K562 (cell line): ENCODE measurements at regions not wholly inside any gene's neighbourhood (a gene's known extent, or its start where the extent isn't known, plus 50 kb on each side); places are given as distances from the start of the nearest gene placed in this dataset.

Experiments
- ATAC-seq: fragments of 200-7000 bp; cut with Tn5 transposase; 3 replicates; pipeline ENCODE4 v1.9.1; 2020; ENCODE audit warnings: moderate library complexity
- BruUV-seq: library from RNA; stranded (reverse); fragments of 400-500 nt; replicated peaks from 2 replicates; lab custom pipeline; 2021; lab: Mats Ljungman, UMichigan
- CTCF ChIA-PET: fragments of 300-600 bp; formaldehyde crosslinking; extraction: SDS; loops from one replicate; lab custom pipeline; 2021; ENCODE audit warnings: low intra/inter-chr PET ratio; lab: Yijun Ruan, JAX
- POLR2A ChIA-PET: fragments of 300-600, 350-650 bp; sonication (Branson Sonifier 250); formaldehyde crosslinking; extraction: SDS; loops from one replicate; lab custom pipeline; 2021; ENCODE audit warnings: antibody characterized with exemption, inconsistent platforms; lab: Yijun Ruan, JAX
- DNase-seq, 4 experiments: peaks; one replicate each; pipeline versions ENCODE4 v3.0.0 to v3.0.0-alpha.2; 2011 to 2018; ENCODE audit warnings: low spot score in 3 of 4, mixed read lengths in 3 of 4; ENCODE audit errors: extremely low read depth in 1 of 4
- FAIRE-seq: peaks from 2 replicates; lab custom pipeline; 2011; peaks lifted over from hg19 to GRCh38; lab: Jason Lieb, UNC
- H2AFZ ChIP-seq: 2 replicates; pipeline ENCODE4 v1.6.0; 2011; ENCODE audit warnings: low read depth, low read length, control low read depth, inconsistent platforms
- H3K27ac ChIP-seq: fragments of 200-600 bp; 3 replicates; pipeline ENCODE4 v1.8.0; 2011; ENCODE audit warnings: low read depth, mild to moderate bottlenecking, control low read depth, inconsistent platforms, low read length, moderate library complexity, mixed read lengths; ENCODE audit errors: extremely low read depth
- H3K27me3 ChIP-seq, 2 experiments: fragments of 300-600 bp in 1 of 2; 2 replicates in 1 of 2; 3 replicates in 1 of 2; pipeline versions ENCODE4 v1.6.0 to v1.8.0; 2011; ENCODE audit warnings: inconsistent platforms in 2 of 2, low read length in 2 of 2, mild to moderate bottlenecking in 1 of 2, mixed read lengths in 1 of 2, moderate library complexity in 1 of 2; ENCODE audit not compliant: control insufficient read depth in 2 of 2, insufficient read depth in 2 of 2
- H3K36me3 ChIP-seq: fragments of 300-600 bp; 3 replicates; pipeline ENCODE4 v1.8.0; 2011; ENCODE audit warnings: mild to moderate bottlenecking, low read length, inconsistent platforms; ENCODE audit not compliant: control insufficient read depth, insufficient read depth
- H3K4me1 ChIP-seq, 2 experiments: fragments of 200-600 bp in 1 of 2; replicated peaks in 1 of 2; 2 replicates in 1 of 2; 3 replicates in 1 of 2; pipeline versions ENCODE4 v1.5.1 to v1.8.0; 2011; ENCODE audit warnings: inconsistent platforms in 2 of 2, low read length in 2 of 2, mild to moderate bottlenecking in 1 of 2, mixed read lengths in 1 of 2, moderate library complexity in 1 of 2; ENCODE audit not compliant: control insufficient read depth in 2 of 2, insufficient read depth in 2 of 2
- H3K4me2 ChIP-seq: 2 replicates; pipeline ENCODE4 v1.6.1; 2011; ENCODE audit warnings: low read length, control low read depth, inconsistent platforms, mixed read lengths; ENCODE audit not compliant: insufficient read depth
- H3K4me3 ChIP-seq: fragments of 200-600 bp; sonication (generic), shearing (Covaris generic); 2 replicates; pipeline ENCODE4 v1.5.1; 2016; ENCODE audit warnings: control low read depth, inconsistent platforms
- H3K79me2 ChIP-seq: fragments of 200-600 bp; 3 replicates; pipeline ENCODE4 v1.8.0; 2011; ENCODE audit warnings: low read length, inconsistent platforms; ENCODE audit not compliant: control insufficient read depth, insufficient read depth
- H3K9ac ChIP-seq, 2 experiments: 2 replicates each; pipeline versions ENCODE4 v1.6.0 to v1.6.1; 2011; ENCODE audit warnings: low read depth in 2 of 2, low read length in 2 of 2, control low read depth in 1 of 2, inconsistent platforms in 1 of 2, mild to moderate bottlenecking in 1 of 2, mixed read lengths in 1 of 2; ENCODE audit not compliant: insufficient read depth in 1 of 2
- H3K9me1 ChIP-seq: one replicate; pipeline ENCODE4 v1.6.0; 2011; ENCODE audit warnings: inconsistent platforms, mild to moderate bottlenecking, low read length, moderate library complexity; ENCODE audit not compliant: control insufficient read depth, insufficient read depth
- H3K9me3 ChIP-seq: replicated peaks from 2 replicates; pipeline ENCODE4 v1.5.1; 2011; ENCODE audit warnings: low read depth, low read length, inconsistent platforms; ENCODE audit not compliant: control insufficient read depth, insufficient read depth
- H4K20me1 ChIP-seq: replicated peaks from 2 replicates; pipeline ENCODE4 v1.6.1; 2011; ENCODE audit warnings: low read length, inconsistent platforms, mixed read lengths; ENCODE audit not compliant: control insufficient read depth, insufficient read depth
- CHD4 ChIP-seq: fragments of 200-600 bp; sonication (generic); IDR thresholded peaks from 3 replicates; pipeline ENCODE4 v1.6.1; 2012; ENCODE audit warnings: low read depth, mild to moderate bottlenecking, mixed read lengths, low read length, inconsistent platforms; ENCODE audit not compliant: insufficient read depth, insufficient replicate concordance, poor library complexity, severe bottlenecking
- DPF2 ChIP-seq: fragments of 450-650 bp; IDR thresholded peaks from 2 replicates; pipeline ENCODE4 v1.6.1; 2016
- KDM4B ChIP-seq, 2 experiments: fragments of 450-650 bp in 1 of 2; sonication (generic) in 1 of 2; IDR thresholded peaks; 2 replicates each; pipeline ENCODE4 v1.6.1; 2016 to 2017; ENCODE audit warnings: borderline replicate concordance in 2 of 2, antibody characterized with exemption in 1 of 2, low read depth in 1 of 2, mild to moderate bottlenecking in 1 of 2
- NONO ChIP-seq, 2 experiments: fragments of 200-400 bp in 1 of 2; fragments of 450-650 bp in 1 of 2; formaldehyde crosslinking in 1 of 2; IDR thresholded peaks; 2 replicates each; pipeline ENCODE4 v1.6.1; 2017; ENCODE audit warnings: low read depth in 2 of 2, mild to moderate bottlenecking in 2 of 2, moderate library complexity in 2 of 2, low read length in 1 of 2
- PTRF ChIP-seq: fragments of 450-650 bp; IDR thresholded peaks from 2 replicates; pipeline ENCODE4 v1.6.1; 2016; ENCODE audit warnings: mild to moderate bottlenecking, missing genetic modification characterization, missing compliant biosample characterization
- RBM25 ChIP-seq: fragments of 200-400 bp; formaldehyde crosslinking; IDR thresholded peaks from 2 replicates; pipeline ENCODE4 v1.6.1; 2018; ENCODE audit warnings: low read length, low read depth, moderate library complexity; ENCODE audit not compliant: severe bottlenecking
- ZNF507 ChIP-seq: conservative IDR thresholded peaks from 2 replicates; pipeline ENCODE4 v1.6.1; 2017; ENCODE audit warnings: missing genetic modification characterization, missing compliant biosample characterization
- WGBS: fragments of 100-300 bp; shearing (Covaris generic); methylation state at CpG from one replicate; pipeline ENCODE4 v1.1.6; 2016; ENCODE audit warnings: low coverage, mixed read lengths; ENCODE audit not compliant: insufficient coverage; ENCODE audit errors: missing lambda C conversion rate; 5-methylcytosine and 5-hydroxymethylcytosine counted together
- in situ Hi-C: fragments of 300-500 bp; cut with MboI; formaldehyde crosslinking; loops from 4 replicates; pipeline ENCODE4 v1.15.0; 2018; ENCODE audit warnings: inconsistent platforms, mixed read lengths
- intact Hi-C: fragments of 100-400 bp; cut with micrococcal nuclease; formaldehyde crosslinking; loops from 2 replicates; pipeline ENCODE4 v1.14.2; 2022
- TF ChIP-seq, protein P1 (sequence below), 2 experiments: fragments of 450-650 bp; IDR thresholded peaks; 2 replicates each; pipeline ENCODE4 v1.6.1; 2016

DNA sequence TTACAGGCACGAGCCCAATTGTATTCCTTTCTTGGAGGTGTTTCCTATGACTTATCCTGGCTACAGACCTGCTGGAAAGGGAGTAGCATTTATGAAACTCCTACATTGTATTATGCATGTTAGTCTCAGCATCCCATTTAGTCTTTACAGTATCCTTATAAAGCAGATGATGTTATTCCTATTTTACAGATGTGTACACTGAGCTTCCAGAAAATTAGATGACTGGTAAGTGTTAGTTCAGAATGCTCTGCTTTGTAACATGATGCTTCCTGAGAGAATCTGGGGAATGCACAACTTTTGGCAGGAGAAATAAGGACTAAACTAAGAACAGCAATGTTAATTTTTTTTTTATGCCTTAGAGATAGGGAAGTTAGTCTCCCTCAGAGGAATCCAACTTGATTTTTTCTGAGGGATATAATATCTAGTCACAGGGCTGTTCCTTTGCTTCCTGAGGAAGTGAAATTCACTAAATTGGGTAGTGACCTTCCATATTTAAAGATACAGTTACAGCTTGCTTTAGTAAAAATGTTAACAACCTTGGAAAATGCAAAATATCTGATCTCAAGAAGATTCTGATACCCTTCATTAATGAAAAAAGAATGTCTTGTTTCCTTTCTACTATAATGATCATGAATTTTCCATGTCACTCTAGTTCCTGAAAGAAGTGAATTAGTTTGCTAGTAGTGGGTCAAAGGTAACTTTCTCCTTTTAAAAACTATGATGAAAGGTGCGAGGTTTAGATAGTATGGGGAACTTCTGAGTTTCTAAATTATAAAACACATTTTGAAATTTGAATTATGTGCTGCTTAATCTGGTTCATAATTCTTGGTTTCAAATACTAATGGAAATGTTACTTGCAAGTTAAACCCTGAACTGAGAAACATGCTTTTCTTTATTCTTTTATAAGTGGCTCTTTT lies 194.0 kb upstream of the PRPS1L1 start:
- WGBS, result 25% methylated on average over 2 of the region's 2 CpGs

DNA sequence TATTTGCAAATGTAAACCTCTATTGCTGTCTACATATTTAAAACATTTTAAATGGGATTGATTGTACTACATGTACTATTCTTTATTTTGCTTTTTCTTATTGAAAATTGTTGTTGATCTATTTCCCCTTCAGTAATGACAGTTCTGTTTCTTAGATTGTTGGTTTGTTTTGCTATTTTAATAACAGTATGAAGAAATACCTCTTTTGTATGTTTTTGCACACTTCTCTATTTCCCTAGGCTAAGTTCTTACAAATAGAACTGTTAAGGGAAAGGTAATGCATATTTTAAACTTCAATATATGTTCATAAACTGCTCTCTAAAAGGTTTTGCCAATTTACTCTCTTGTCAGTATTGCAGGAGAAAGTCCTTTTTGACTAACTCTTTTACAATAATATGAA lies 195.0 kb upstream of the PRPS1L1 start:
- POLR2A ChIA-PET, result interaction anchor here (0.5 kb wide), 1 partner anchor 452 kb away, joined by 3 read pairs; no protein-coding TSS in a partner anchor
- DNase-seq, result no peak
- Histone ChIP-seq H2AFZ (peak overlapping the region; percentile 44), H3K27ac (no peak overlapping the region), H3K27me3 (no peaks in the 10 kb centered on the region), H3K9me3 (no peaks in the 10 kb centered on the region; the same call in 1 of the 2 replicates), H3K9me1 (no peaks in the 10 kb centered on the region), H3K36me3 (no peaks in the 10 kb centered on the region), H3K79me2 (no peaks in the 10 kb centered on the region), H3K4me1 (no peaks in the 10 kb centered on the region)
- CTCF ChIA-PET, result no interaction called here
- intact Hi-C loops, result no loop called here
- no peak for ATAC-seq
- in situ Hi-C loops, result no loop called here
- FAIRE-seq, result no peak
- TF ChIP-seq PTRF (tag) (no peak), ZNF507 (tag) (no peak), DPF2 (no peak), CHD4 (no peak), KDM4B (IDR thresholded peaks at IDR 0.05; ENCODE audit: borderline replicate concordance in 2 of 2, low read depth in 1 of 2) (no peak)
- TF ChIP-seq, protein P1, sequence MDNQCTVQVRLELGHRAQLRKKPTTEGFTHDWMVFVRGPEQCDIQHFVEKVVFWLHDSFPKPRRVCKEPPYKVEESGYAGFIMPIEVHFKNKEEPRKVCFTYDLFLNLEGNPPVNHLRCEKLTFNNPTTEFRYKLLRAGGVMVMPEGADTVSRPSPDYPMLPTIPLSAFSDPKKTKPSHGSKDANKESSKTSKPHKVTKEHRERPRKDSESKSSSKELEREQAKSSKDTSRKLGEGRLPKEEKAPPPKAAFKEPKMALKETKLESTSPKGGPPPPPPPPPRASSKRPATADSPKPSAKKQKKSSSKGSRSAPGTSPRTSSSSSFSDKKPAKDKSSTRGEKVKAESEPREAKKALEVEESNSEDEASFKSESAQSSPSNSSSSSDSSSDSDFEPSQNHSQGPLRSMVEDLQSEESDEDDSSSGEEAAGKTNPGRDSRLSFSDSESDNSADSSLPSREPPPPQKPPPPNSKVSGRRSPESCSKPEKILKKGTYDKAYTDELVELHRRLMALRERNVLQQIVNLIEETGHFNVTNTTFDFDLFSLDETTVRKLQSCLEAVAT (IDR thresholded peaks at IDR 0.05), result no peak
- TF ChIP-seq, all 486 proteins: peak for 0
- Histone ChIP-seq H4K20me1 (no peaks in the 10 kb centered on the region), H3K9ac (no peak overlapping the region), H3K4me3 (no peak overlapping the region), H3K4me2 (no peak overlapping the region)
- BruUV-seq, result no TSS peak

More for the DNA sequence above, 194.0 kb upstream of the PRPS1L1 start:
- intact Hi-C loops, result no loop called here
- Histone ChIP-seq H2AFZ (peak overlapping the region; percentile 44), H3K9ac (no peak overlapping the region), H3K4me1 (no peaks in the 10 kb centered on the region), H3K9me1 (no peaks in the 10 kb centered on the region), H3K27ac (no peak overlapping the region), H3K4me2 (no peak overlapping the region), H3K4me3 (no peak overlapping the region), H3K27me3 (no peaks in the 10 kb centered on the region), H3K9me3 (no peaks in the 10 kb centered on the region; the same call in 1 of the 2 replicates), H3K36me3 (no peaks in the 10 kb centered on the region), H4K20me1 (no peaks in the 10 kb centered on the region), H3K79me2 (no peaks in the 10 kb centered on the region)
- in situ Hi-C loops, result no loop called here
- ChIA-PET CTCF (no interaction called here), POLR2A (no interaction called here)
- DNase-seq (no peak), ATAC-seq (no peak), FAIRE-seq (no peak)
- BruUV-seq, result no TSS peak
- TF ChIP-seq NONO (IDR thresholded peaks at IDR 0.05; ENCODE audit: low read depth in 2 of 2, low read length in 1 of 2), result no peak
- peak; percentile 91 for TF ChIP-seq RBM25
